Medulla oblongata (tissue), 1 donor: ENCODE measurements at regions not wholly inside any gene's neighbourhood (a gene's known extent, or its start where the extent isn't known, plus 50 kb on each side); places are given as distances from the start of the nearest gene placed in this dataset.

Experiments used
- DNase-seq: peaks from one replicate; pipeline ENCODE4 v3.0.0-alpha.2; 2015; ENCODE audit errors: extremely low spot score

DNA sequence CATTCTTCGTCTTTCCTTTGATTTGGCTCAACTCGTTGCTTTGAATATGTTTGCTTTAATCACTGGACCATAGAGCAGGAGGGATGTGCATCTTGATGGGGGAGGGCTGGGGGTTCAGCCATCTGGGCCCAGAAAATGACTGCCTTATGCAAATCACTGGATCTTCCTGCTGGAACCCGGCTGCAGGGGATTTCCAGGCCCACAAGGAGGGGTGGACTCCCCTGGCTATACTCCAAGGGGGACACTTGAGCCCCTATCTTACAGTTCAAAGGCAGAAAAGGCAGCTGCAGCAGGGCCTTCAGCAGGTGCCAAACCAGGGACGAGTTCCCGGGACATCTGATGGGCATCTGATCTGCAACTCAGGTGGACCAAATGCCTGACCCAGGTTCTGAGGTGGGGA is 122.5 kb downstream of the DICER1 start:
- DNase-seq = no peak

GRCh38 chr14:95033682-95034632 is 123.4 kb downstream of the DICER1 start:
- DNase-seq = no peak

- DNase-seq = no peak
These were observed 124.3 kb downstream of the DICER1 start for GRCh38 chr14:95033031-95033430.

GRCh38 chr14:95026851-95027463 is 130.4 kb downstream of the DICER1 start:
- DNase-seq = no peak

DNA sequence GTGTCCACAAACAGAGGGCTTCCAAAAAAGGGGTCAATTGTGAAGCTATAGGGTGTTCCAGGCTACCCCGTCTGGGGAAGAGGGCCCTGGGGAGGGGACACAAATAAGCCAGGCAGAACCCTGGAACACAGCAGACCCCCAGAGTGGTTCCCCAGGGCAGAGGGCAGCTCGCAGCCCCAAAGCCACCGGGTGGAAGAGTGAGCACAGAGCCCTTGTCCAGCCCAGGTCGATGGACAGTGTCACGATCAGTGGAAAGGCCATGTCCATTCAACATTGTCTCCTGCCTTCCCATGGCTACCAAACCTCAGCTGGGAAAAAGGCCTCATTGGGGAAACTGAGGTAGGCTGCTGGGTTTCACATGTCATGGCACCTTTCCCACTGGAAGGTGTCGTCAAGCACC is 131.4 kb downstream of the DICER1 start:
- DNase-seq = no peak

DNA sequence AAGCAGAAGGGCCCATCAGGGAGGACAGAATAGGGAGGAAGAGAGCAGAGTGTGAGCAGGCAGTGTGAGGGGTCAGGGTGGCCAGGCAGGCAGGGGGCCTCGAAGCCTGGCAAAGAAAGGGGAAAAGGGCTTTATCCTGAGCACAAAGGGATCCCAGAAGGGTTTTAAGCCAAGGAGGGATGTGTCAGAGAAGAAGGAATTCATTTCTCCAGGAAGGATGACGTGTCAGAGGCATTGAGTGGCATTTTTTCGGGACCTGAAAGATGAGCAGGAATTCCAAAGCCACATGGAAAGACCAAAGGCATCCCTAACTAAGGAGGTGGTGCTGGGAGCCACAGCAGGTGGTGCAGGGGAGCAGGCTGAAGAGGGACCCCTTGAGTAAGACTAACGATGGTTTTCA is 132.1 kb downstream of the DICER1 start:
- no peak for DNase-seq

- DNase-seq = no peak
These were observed 132.9 kb downstream of the DICER1 start for GRCh38 chr14:95024380-95024779.

- no peak for DNase-seq
These were observed 133.4 kb downstream of the DICER1 start for GRCh38 chr14:95023886-95024285.

GRCh38 chr14:95023115-95023514 is 134.2 kb downstream of the DICER1 start:
- DNase-seq = no peak

GRCh38 chr14:95021588-95021987 is 135.7 kb downstream of the DICER1 start:
- DNase-seq = no peak

DNA sequence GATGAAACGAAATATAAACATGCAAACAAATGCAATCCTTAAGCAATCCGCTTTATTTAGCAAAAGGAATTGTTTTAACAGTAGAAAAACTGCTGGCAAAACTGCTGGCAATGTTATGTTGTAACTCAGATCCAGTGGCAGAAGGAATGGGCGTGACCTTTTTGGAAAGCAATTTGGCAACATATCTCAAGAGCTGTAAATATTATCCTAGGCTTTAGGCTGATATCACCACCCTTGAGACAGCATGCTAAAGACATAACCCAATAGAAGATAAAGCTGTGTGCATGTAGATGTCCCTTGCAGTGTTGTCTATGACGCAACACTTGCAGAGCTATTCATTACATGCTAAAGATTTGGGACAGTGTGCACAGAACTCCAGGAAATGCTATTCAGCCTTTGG is 138.5 kb downstream of the DICER1 start:
- DNase-seq = no peak

DNA sequence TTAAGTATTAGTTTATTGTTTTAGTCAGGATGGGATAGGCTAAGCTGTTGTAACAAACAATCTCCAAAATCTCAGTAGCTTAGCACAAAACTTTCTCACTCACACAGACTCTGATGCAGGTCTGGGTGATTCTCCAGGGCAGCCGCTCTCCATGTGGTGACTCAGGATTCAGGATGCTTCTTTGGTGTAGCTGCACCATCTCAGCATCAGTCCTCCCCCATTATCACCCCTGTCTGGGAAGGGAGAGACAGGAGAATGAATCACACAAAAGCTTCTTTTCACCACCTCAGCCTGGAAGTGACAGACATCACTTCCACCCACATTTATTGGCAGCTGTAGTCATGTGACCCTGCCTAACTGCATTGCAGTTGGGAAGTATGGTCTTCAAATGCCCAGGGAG is 142.3 kb downstream of the DICER1 start:
- DNase-seq = no peak

GRCh38 chr14:95014036-95014435 is 143.3 kb downstream of the DICER1 start:
- DNase-seq = no peak

DNA sequence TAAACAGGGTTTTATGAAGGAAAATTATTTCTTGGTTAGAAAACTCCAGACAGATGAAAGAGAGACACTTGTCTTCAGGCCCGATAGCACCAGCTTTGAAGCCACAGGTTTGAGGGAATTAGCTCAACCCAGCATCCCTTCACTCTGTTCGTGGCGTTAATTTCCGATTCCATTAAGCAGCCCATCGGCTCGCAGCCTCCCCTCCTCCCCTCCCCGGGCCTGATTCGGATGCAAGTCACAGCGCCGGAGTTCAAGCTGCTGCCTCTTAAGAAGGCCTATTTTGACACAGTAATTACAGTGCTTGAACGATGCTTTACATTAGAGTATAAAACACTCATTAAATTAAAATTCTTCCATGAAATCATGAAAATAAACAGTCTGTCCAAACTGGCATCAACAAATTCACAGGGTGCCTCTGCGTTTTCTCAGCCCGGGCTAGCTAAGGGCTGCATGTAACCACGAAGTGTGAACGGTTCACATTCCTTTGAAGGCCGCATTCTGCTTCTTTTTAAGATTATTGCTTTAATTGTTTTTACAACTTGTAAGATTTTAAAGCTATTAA is 145.8 kb downstream of the DICER1 start:
- no peak for DNase-seq

- no peak for DNase-seq
These were observed 148.7 kb downstream of the DICER1 start for GRCh38 chr14:95008445-95009217.

DNA sequence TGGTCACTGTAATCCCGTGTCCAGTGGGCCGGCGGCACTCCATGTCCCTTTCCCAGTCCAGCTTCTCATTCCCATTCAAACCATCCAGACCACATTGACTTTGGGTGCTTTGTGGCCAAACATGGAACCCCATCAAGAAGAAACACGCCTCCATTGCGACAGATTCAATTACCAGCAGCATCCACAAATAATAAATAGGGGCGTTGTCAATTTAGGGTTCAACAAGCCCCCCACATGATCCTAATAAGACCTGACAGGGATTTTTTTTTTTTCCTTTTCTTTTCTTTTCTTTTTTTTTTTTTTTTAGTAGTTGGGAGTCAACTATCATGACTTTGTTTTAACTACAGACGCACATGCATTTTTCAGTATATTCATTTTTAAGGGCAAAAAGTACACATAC is 149.4 kb downstream of the DICER1 start:
- no peak for DNase-seq

DNA sequence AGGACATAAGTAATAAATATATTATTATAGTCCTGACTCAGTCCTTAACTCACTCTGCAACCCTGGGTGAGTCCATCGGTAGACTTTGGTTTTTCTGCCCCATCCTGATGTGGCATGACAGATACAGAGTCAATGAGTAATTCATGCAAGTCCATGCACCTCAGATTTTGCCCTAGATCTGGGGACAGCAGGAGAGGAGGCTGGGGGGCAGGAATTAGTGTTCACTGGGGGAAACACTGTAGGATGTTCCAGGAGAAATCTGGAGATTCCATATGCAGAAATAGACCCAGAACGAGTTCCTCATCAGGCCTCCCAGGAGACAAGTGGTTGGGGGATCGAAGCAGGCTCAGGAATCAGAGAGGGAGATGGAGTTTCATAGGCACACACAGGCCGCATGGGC is 150.8 kb downstream of the DICER1 start:
- DNase-seq = no peak

GRCh38 chr14:95006051-95006450 is 151.3 kb downstream of the DICER1 start:
- DNase-seq = no peak

DNA sequence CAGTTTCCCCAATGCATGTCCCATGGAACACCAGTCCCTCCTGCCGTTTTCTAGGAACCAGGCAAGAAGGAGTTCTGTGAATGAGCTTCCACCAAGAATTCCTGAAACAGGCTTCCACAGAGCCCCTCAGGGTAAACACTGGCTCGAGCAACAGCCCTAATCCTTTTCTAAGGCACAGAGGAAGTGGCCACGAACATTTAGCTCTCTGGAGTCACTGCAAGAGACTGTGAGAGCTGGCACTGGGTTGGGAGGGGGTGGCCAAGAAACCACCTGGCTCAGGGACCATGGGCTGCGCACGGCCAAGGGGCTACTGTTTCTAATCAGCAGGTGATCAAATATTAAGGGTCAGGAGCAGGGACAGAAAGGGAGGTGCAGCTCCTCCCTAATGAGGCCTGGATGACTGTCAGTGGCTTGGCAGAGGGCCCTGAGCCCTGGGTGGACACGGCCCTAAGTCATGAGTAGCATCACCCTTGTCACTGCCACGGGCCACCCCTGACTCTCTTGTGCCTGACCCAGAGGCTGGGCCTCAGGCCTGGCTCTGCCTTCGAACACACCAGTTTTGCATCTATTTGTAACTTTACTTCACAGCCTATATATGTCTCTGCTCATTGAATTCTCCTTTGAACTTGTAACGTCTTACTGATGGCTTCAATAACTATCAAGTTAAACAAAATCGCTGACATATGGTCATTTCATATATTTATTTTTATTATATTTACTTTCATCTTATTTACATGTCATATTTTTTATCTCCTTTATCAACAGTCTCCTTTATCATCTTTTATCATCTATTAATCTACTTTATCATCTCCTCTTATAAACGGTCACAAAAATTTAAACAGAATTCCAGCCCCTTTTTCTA is 154.0 kb downstream of the DICER1 start:
- no peak for DNase-seq

DNA sequence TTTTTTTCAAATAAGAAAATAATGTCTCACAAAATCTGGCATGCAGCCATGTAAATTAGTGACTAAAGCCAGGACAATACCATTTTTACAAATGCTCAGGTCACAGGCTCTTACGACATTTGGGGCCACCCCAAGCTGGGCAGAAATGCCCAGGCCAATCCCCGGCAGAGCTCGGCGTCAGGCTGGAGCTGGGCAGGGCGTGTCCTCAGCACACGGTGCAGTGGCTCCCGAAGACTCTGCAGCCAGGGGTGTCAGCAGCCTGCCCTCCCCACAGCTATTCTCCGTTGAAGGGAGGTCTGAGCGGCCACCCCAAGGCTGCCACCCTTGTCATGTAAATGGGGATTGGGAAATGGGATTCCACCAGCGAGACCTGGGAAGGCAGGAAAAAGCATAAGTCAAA is 158.6 kb downstream of the DICER1 start:
- no peak for DNase-seq

GRCh38 chr14:94998110-94998509 is 159.2 kb downstream of the DICER1 start:
- no peak for DNase-seq
